ENCODE measurements at regions not wholly inside any gene's neighbourhood (a gene's known extent, or its start where the extent isn't known, plus 50 kb on each side); places are given as distances from the start of the nearest gene placed in this dataset.

GRCh38 chr3:46093327-46093942 lies 66.2 kb upstream of the XCR1 start:
- 100% methylated on average over 1 of the region's 2 CpGs for WGBS (ENCODE audit: insufficient coverage)
- peaks cover 28 to 92% (median 50%) of the 10 kb centered on the region in 4 experiments for H3K4me1 ChIP-seq (ENCODE audit: control extremely low read depth in 1 of 4, control insufficient read depth in 4 of 4, insufficient read depth in 4 of 4, low read length in 3 of 4)
- ChIA-PET POLR2A (no interaction called here), CTCF (interaction anchor here (0.6 to 1.5 kb wide), 5 partner anchors 13 to 120 kb away, joined by 3 to 6 read pairs (median 3); partner anchors contain the start of gene CCR1)
- no peak overlapping the region for H3K4me3 ChIP-seq (ENCODE audit: control insufficient read depth in 1 of 7, extremely low read depth in 1 of 7, insufficient read depth in 4 of 7, low read depth in 2 of 7, low read length in 6 of 7)
- no peaks in the 10 kb centered on the region for H3K36me3 ChIP-seq (ENCODE audit: control insufficient read depth in 4 of 4, insufficient read depth in 4 of 4, low read length in 3 of 4)
- DNase-seq = no peak
- H3K27me3 ChIP-seq (replicated peaks in 2 of 5; ENCODE audit: control insufficient read depth in 4 of 5, insufficient read depth in 5 of 5, low read length in 4 of 5) = no peaks in the 10 kb centered on the region
- peaks cover 0 to 3% (median 0%) of the 10 kb centered on the region in 5 experiments for H3K9me3 ChIP-seq (ENCODE audit: control extremely low read depth in 1 of 5, control insufficient read depth in 4 of 5, insufficient read depth in 2 of 5, low read depth in 1 of 5, low read length in 4 of 5)
- no peak overlapping the region for H3K27ac ChIP-seq (ENCODE audit: insufficient read depth in 1 of 2, low read depth in 1 of 2, low read length in 2 of 2, poor library complexity in 1 of 2, severe bottlenecking in 2 of 2)

GRCh38 chr3:46092702-46093080 lies 65.4 kb upstream of the XCR1 start:
- Histone ChIP-seq H3K4me1 (ENCODE audit: control extremely low read depth in 1 of 4, control insufficient read depth in 4 of 4, insufficient read depth in 4 of 4, low read length in 3 of 4) (peaks cover 22 to 84% (median 43%) of the 10 kb centered on the region in 4 experiments), H3K27me3 (replicated peaks in 2 of 5; ENCODE audit: control insufficient read depth in 4 of 5, insufficient read depth in 5 of 5, low read length in 4 of 5) (no peaks in the 10 kb centered on the region), H3K27ac (ENCODE audit: insufficient read depth in 1 of 2, low read depth in 1 of 2, low read length in 2 of 2, poor library complexity in 1 of 2, severe bottlenecking in 2 of 2) (no peak overlapping the region), H3K9me3 (ENCODE audit: control extremely low read depth in 1 of 5, control insufficient read depth in 4 of 5, insufficient read depth in 2 of 5, low read depth in 1 of 5, low read length in 4 of 5) (peaks cover 0 to 3% (median 0%) of the 10 kb centered on the region in 5 experiments), H3K36me3 (ENCODE audit: control insufficient read depth in 4 of 4, insufficient read depth in 4 of 4, low read length in 3 of 4) (no peaks in the 10 kb centered on the region), H3K4me3 (ENCODE audit: control insufficient read depth in 1 of 7, extremely low read depth in 1 of 7, insufficient read depth in 4 of 7, low read depth in 2 of 7, low read length in 6 of 7) (peak overlapping the region in 1 of 7 experiments; percentile 13)
- WGBS (ENCODE audit: insufficient coverage) = 58% methylated on average over 2 of the region's 2 CpGs
- peak in 1 of 3 donors; percentile 21 for DNase-seq
- ChIA-PET POLR2A (no interaction called here), CTCF (interaction anchor here (0.6 to 1.5 kb wide), 4 partner anchors 12 to 117 kb away, joined by 3 to 6 read pairs (median 4); partner anchors contain the start of gene CCR1)

- ChIA-PET POLR2A (interaction anchor here (1.4 kb wide), 1 partner anchor 9 kb away, joined by 3 read pairs; no protein-coding TSS in a partner anchor), CTCF (interaction anchor here (0.8 to 5.5 kb wide), 4 partner anchors 14 to 141 kb away, joined by 3 to 54 read pairs (median 26); partner anchors contain the start of gene CCR1)
- H3K27me3 ChIP-seq (replicated peaks in 2 of 5; ENCODE audit: control insufficient read depth in 4 of 5, insufficient read depth in 5 of 5, low read length in 4 of 5) = no peaks in the 10 kb centered on the region
- peaks cover 0 to 3% (median 0%) of the 10 kb centered on the region in 5 experiments for H3K9me3 ChIP-seq (ENCODE audit: control extremely low read depth in 1 of 5, control insufficient read depth in 4 of 5, insufficient read depth in 2 of 5, low read depth in 1 of 5, low read length in 4 of 5)
- DNase-seq = no peak
- no peak overlapping the region for H3K4me3 ChIP-seq (ENCODE audit: control insufficient read depth in 1 of 7, extremely low read depth in 1 of 7, insufficient read depth in 4 of 7, low read depth in 2 of 7, low read length in 6 of 7)
- 80% methylated on average over 1 of the region's 4 CpGs for WGBS (ENCODE audit: insufficient coverage)
- H3K27ac ChIP-seq (ENCODE audit: insufficient read depth in 1 of 2, low read depth in 1 of 2, low read length in 2 of 2, poor library complexity in 1 of 2, severe bottlenecking in 2 of 2) = no peak overlapping the region
- H3K36me3 ChIP-seq (ENCODE audit: control insufficient read depth in 4 of 4, insufficient read depth in 4 of 4, low read length in 3 of 4) = no peaks in the 10 kb centered on the region
- peaks cover 16 to 77% (median 40%) of the 10 kb centered on the region in 4 experiments for H3K4me1 ChIP-seq (ENCODE audit: control extremely low read depth in 1 of 4, control insufficient read depth in 4 of 4, insufficient read depth in 4 of 4, low read length in 3 of 4)
These were observed 64.7 kb upstream of the XCR1 start for GRCh38 chr3:46091741-46092701.

GRCh38 chr3:46091046-46091445 lies 63.8 kb upstream of the XCR1 start:
- ChIA-PET CTCF (interaction anchor here (0.6 to 15.0 kb wide), 5 partner anchors 13 to 327 kb away, joined by 3 to 231 read pairs (median 47); partner anchors contain the start of genes CCR1 and CCR5), POLR2A (interaction anchor here (1.4 kb wide), 1 partner anchor 10 kb away, joined by 3 read pairs; no protein-coding TSS in a partner anchor)
- H3K36me3 ChIP-seq (ENCODE audit: control insufficient read depth in 4 of 4, insufficient read depth in 4 of 4, low read length in 3 of 4) = no peaks in the 10 kb centered on the region
- H3K4me3 ChIP-seq (ENCODE audit: control insufficient read depth in 1 of 7, extremely low read depth in 1 of 7, insufficient read depth in 4 of 7, low read depth in 2 of 7, low read length in 6 of 7) = no peak overlapping the region
- peaks cover 12 to 68% (median 34%) of the 10 kb centered on the region in 4 experiments for H3K4me1 ChIP-seq (ENCODE audit: control extremely low read depth in 1 of 4, control insufficient read depth in 4 of 4, insufficient read depth in 4 of 4, low read length in 3 of 4)
- no peaks in the 10 kb centered on the region for H3K27me3 ChIP-seq (replicated peaks in 2 of 5; ENCODE audit: control insufficient read depth in 4 of 5, insufficient read depth in 5 of 5, low read length in 4 of 5)
- peaks cover 0 to 3% (median 0%) of the 10 kb centered on the region in 5 experiments for H3K9me3 ChIP-seq (ENCODE audit: control extremely low read depth in 1 of 5, control insufficient read depth in 4 of 5, insufficient read depth in 2 of 5, low read depth in 1 of 5, low read length in 4 of 5)
- peak in 2 of 3 donors; percentile 25 to 38 for DNase-seq
- 46% methylated on average over 3 of the region's 3 CpGs for WGBS (ENCODE audit: insufficient coverage)
- H3K27ac ChIP-seq (ENCODE audit: insufficient read depth in 1 of 2, low read depth in 1 of 2, low read length in 2 of 2, poor library complexity in 1 of 2, severe bottlenecking in 2 of 2) = no peak overlapping the region

- WGBS (ENCODE audit: insufficient coverage) = 92% methylated on average over 4 of the region's 4 CpGs
- ChIA-PET CTCF (interaction anchor here (1.6 to 15.0 kb wide), 4 partner anchors 12 to 283 kb away, joined by 4 to 231 read pairs (median 50); partner anchors contain the start of genes CCR1 and CCR5), POLR2A (interaction anchor here (1.4 kb wide), 1 partner anchor 11 kb away, joined by 3 read pairs; no protein-coding TSS in a partner anchor)
- Histone ChIP-seq H3K4me1 (ENCODE audit: control extremely low read depth in 1 of 4, control insufficient read depth in 4 of 4, insufficient read depth in 4 of 4, low read length in 3 of 4) (peaks cover 12 to 61% (median 29%) of the 10 kb centered on the region in 4 experiments), H3K4me3 (ENCODE audit: control insufficient read depth in 1 of 7, extremely low read depth in 1 of 7, insufficient read depth in 4 of 7, low read depth in 2 of 7, low read length in 6 of 7) (no peak overlapping the region), H3K9me3 (ENCODE audit: control extremely low read depth in 1 of 5, control insufficient read depth in 4 of 5, insufficient read depth in 2 of 5, low read depth in 1 of 5, low read length in 4 of 5) (peaks cover 0 to 3% (median 0%) of the 10 kb centered on the region in 5 experiments), H3K36me3 (ENCODE audit: control insufficient read depth in 4 of 4, insufficient read depth in 4 of 4, low read length in 3 of 4) (no peaks in the 10 kb centered on the region), H3K27ac (ENCODE audit: insufficient read depth in 1 of 2, low read depth in 1 of 2, low read length in 2 of 2, poor library complexity in 1 of 2, severe bottlenecking in 2 of 2) (no peak overlapping the region), H3K27me3 (replicated peaks in 2 of 5; ENCODE audit: control insufficient read depth in 4 of 5, insufficient read depth in 5 of 5, low read length in 4 of 5) (no peaks in the 10 kb centered on the region)
- DNase-seq = peak in 2 of 3 donors; percentile 17 to 32
These were observed 62.9 kb upstream of the XCR1 start for GRCh38 chr3:46090161-46090591.

- H3K27me3 ChIP-seq (replicated peaks in 2 of 5; ENCODE audit: control insufficient read depth in 4 of 5, insufficient read depth in 5 of 5, low read length in 4 of 5) = no peaks in the 10 kb centered on the region
- ChIA-PET POLR2A (no interaction called here), CTCF (interaction anchor here (1.0 to 15.0 kb wide), 6 partner anchors 11 to 294 kb away, joined by 3 to 231 read pairs (median 31); partner anchors contain the start of genes CCR1 and CCR5)
- H3K9me3 ChIP-seq (ENCODE audit: control extremely low read depth in 1 of 5, control insufficient read depth in 4 of 5, insufficient read depth in 2 of 5, low read depth in 1 of 5, low read length in 4 of 5) = no peaks in the 10 kb centered on the region
- WGBS (ENCODE audit: insufficient coverage) = 87% methylated on average over 4 of the region's 5 CpGs
- peak in 2 of 3 donors; percentile 73 to 79 for DNase-seq
- no peak overlapping the region for H3K4me3 ChIP-seq (ENCODE audit: control insufficient read depth in 1 of 7, extremely low read depth in 1 of 7, insufficient read depth in 4 of 7, low read depth in 2 of 7, low read length in 6 of 7)
- no peak overlapping the region for H3K27ac ChIP-seq (ENCODE audit: insufficient read depth in 1 of 2, low read depth in 1 of 2, low read length in 2 of 2, poor library complexity in 1 of 2, severe bottlenecking in 2 of 2)
- no peaks in the 10 kb centered on the region for H3K36me3 ChIP-seq (ENCODE audit: control insufficient read depth in 4 of 4, insufficient read depth in 4 of 4, low read length in 3 of 4)
- H3K4me1 ChIP-seq (ENCODE audit: control extremely low read depth in 1 of 4, control insufficient read depth in 4 of 4, insufficient read depth in 4 of 4, low read length in 3 of 4) = peaks cover 12 to 56% (median 26%) of the 10 kb centered on the region in 4 experiments
These were observed 62.1 kb upstream of the XCR1 start for GRCh38 chr3:46089237-46090011.

Data from common myeloid progenitor, CD34-positive (primary cell).